GM18870 (cell line): ENCODE measurements at regions not wholly inside any gene's neighbourhood (a gene's known extent, or its start where the extent isn't known, plus 50 kb on each side); places are given as distances from the start of the nearest gene placed in this dataset.
"Not testable (repeated sequence)": the region's sequence is repeated elsewhere in the genome, so short reads cannot be mapped to it uniquely, and the experiment has no call there.

Experiments
- ATAC-seq: cut with Tn5 transposase; IDR thresholded peaks from one replicate; pipeline ENCODE4 v1.9.1; 2021; ENCODE audit warnings: moderate library complexity; ENCODE audit not compliant: unreplicated experiment

DNA sequence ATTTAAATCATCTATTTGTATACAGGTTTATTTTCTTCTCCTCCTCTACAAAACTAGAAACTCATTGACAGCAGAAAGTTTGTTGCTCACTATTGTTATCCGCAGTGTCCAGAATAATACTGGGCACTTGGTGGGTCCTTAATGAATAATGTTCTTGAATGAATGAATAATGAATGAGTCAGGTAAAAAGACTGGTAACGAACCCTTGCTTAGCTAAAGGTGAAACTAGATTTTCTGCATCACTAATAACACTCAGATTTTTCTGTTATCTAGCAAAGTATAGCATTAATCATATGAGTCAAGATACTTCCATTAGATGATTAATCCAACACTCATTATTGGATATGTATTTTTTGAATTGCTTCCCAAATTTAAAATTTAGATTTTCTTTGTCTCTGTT, 953.2 kb downstream of the SORCS3 start:
- no peak for ATAC-seq

- ATAC-seq, result no peak
Observed at GRCh38 chr10:105592468-105592867, 951.4 kb downstream of the SORCS3 start.

GRCh38 chr10:105586451-105587098, 945.5 kb downstream of the SORCS3 start:
- no peak for ATAC-seq

- ATAC-seq, result no peak
Observed at GRCh38 chr10:105585753-105586152, 944.7 kb downstream of the SORCS3 start.

GRCh38 chr10:105585171-105585570, 944.1 kb downstream of the SORCS3 start:
- ATAC-seq, result no peak

- no peak for ATAC-seq
Observed at GRCh38 chr10:105579112-105579511, 938.0 kb downstream of the SORCS3 start.

DNA sequence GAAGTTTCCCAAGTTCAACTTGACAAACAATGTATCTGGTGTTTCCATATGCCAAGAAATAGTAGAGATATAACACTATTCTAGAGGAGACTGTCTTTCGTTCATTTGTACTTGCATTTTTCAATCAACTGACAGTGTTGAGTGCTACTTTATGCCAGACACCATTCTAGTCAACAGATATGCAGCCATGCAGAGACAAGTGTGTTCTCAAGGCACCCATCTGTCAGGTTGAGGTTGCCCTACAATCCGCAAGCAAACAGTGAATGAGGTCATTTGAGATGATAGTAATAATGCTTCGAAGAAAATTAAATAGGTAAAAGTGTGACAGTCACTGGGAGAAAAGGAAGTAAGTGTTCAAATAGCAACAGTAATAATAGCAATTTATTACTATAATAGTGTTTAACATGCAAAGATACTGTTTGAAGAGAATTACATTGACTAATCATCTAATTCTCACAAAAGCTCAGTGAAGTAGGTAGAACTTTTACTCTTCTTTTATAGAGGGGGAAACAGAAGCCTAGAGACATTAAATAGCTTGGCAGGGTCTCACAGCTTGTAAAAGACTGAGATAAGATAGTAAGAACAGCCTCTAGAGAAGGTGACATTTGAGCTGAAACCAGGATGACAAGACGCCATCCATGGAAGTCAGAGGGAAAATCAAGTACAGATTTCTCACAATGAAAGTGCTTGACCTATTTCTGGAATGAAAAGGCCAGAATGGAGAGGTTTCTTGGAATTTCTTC, 936.9 kb downstream of the SORCS3 start:
- no peak for ATAC-seq

- ATAC-seq, result no peak
Observed at GRCh38 chr10:105559333-105560097, 918.4 kb downstream of the SORCS3 start.

- not testable (repeated sequence) for ATAC-seq
Observed at GRCh38 chr10:105550453-105550852, 909.4 kb downstream of the SORCS3 start.

- no peak for ATAC-seq
Observed at GRCh38 chr10:105549731-105550130, 908.6 kb downstream of the SORCS3 start.

DNA sequence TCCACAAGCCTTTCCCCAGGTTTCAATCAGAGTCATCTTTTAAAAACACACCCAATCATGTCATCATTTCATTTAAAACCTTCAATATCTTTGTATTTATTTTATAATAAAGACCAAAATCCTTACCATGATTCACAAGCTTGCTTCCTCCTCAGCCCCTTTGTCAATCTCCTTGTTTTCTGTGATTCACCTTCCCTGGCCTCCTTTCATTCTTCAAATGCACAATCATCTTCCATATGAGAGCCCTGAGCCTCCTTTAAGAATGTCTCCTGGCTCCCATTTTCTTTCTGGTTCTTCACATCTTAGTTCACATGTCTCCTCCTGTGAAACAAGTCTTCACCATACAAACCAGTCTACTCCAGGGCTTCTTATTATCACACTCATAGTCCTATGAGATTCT, 904.0 kb downstream of the SORCS3 start:
- ATAC-seq, result no peak

GRCh38 chr10:105540381-105540780, 899.3 kb downstream of the SORCS3 start:
- no peak for ATAC-seq

DNA sequence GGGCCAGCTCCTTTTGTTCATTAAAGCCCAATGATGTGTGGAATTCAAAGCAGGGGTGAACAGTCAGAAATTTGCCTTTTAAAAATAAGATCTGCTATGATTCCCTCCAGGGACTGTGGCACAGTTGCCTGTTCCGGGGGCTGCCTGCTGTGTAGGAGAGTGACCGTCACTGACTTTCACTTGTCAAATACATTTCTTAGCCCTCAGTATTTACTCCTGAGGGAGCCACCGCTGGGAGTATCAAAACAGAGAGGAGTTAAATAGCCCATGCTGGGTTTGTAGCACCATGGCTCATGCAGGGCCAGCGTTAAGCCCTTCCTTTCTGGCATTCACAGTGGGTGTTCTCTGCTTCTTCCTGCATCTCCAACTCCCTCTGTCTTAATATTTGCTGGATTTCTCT, 897.8 kb downstream of the SORCS3 start:
- ATAC-seq, result no peak

GRCh38 chr10:105535478-105535877, 894.4 kb downstream of the SORCS3 start:
- ATAC-seq, result no peak

DNA sequence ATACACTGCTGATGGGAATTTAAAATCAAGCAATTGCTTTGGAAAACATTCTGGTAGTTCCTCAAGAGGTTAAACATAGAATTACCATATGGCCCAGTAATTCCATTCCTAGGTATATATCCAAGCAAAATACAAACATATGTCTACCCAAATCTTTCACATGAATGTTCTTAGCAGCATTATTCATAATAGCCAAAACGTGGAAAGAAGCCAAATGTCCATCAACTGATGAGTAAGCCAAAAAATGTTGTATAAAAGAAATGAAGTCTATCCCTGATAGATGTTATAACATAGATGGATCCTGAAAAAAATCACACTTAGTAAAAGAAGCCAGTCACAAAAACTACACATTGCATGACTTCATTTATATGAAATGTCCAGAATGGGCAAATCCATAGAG, 893.0 kb downstream of the SORCS3 start:
- ATAC-seq, result no peak

DNA sequence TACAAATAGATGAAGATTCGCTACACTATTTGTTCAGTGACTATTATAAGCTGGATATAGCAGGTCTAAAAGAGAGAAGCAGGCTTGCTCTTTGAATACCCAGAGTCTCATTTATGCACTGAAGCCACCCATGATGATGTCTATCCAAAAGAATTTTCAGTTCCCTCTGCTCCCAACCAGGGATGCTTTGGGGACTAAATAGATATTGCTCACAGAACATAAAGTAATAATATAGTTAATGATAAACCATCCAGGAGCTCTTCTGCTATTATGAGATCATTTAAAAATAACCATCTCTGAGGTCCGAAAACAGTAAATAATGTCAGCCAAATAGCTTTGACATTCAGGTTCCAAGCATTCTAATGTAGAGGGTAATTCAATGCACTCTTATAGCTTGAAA, 875.4 kb downstream of the SORCS3 start:
- ATAC-seq, result no peak

- no peak for ATAC-seq
Observed at GRCh38 chr10:105514106-105514505, 873.0 kb downstream of the SORCS3 start.

GRCh38 chr10:105509517-105509916, 868.4 kb downstream of the SORCS3 start:
- no peak for ATAC-seq

- no peak for ATAC-seq
Observed at GRCh38 chr10:105506262-105506661, 865.2 kb downstream of the SORCS3 start.

GRCh38 chr10:105503714-105504113, 862.6 kb downstream of the SORCS3 start:
- no peak for ATAC-seq

DNA sequence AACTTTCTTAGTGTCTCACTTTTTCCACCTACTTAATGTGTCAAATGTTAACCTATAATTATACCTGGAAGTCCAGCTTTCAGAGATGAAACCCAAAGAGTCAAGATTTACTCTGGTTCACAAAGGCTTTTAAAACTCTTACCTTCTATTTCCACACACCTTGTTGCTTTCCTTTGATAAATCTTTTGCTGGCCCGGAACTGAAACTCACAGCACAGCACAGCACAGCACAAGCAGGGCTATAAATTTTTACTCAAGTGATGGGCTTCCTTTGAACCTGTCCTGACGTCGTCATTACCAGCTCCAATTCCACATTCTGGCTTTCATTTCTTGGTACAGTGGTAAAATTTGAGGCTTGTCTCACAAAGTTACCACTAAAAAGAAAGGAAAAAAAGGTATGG, 861.0 kb downstream of the SORCS3 start:
- ATAC-seq, result no peak

- ATAC-seq, result no peak
Observed at GRCh38 chr10:105494944-105495343, 853.9 kb downstream of the SORCS3 start.
